Tibial artery (tissue), 4 donors: ENCODE measurements at regions not wholly inside any gene's neighbourhood (a gene's known extent, or its start where the extent isn't known, plus 50 kb on each side); places are given as distances from the start of the nearest gene placed in this dataset.

Experiments
- DNase-seq, 2 donors: peaks; one replicate each; pipeline ENCODE4 v3.0.0-alpha.2; 2019
- H3K27ac ChIP-seq, 2 donors: fragments of 200-600 bp; sonication (generic) in 1 of 2; 1 replicate in 1 of 2; 2 replicates in 1 of 2; pipeline ENCODE4 v1.5.1; 2018 to 2019; ENCODE audit warnings: mild to moderate bottlenecking in 1 of 2
- H3K27me3 ChIP-seq, 2 donors: fragments of 200-600 bp; sonication (generic) in 1 of 2; one replicate each; pipeline versions ENCODE4 v1.5.1 to v1.6.0; 2016 to 2019
- H3K36me3 ChIP-seq, 3 donors: fragments of 200-600 bp; sonication (generic) in 2 of 3; one replicate each; pipeline ENCODE4 v1.5.1; 2016 to 2019; ENCODE audit warnings: mild to moderate bottlenecking in 2 of 3
- H3K4me1 ChIP-seq, 4 donors: fragments of 200-600 bp; sonication (generic) in 2 of 4; 1 replicate in 3 of 4; 2 replicates in 1 of 4; pipeline ENCODE4 v1.5.1; 2016 to 2019
- H3K4me3 ChIP-seq, 2 donors: fragments of 200-600 bp; sonication (generic) in 1 of 2; 1 replicate in 1 of 2; 2 replicates in 1 of 2; pipeline ENCODE4 v1.5.1; 2018 to 2019; ENCODE audit warnings: mild to moderate bottlenecking in 2 of 2
- H3K9me3 ChIP-seq, 3 donors: fragments of 200-600 bp; sonication (generic) in 1 of 3; one replicate each; pipeline ENCODE4 v1.5.1; 2016 to 2019
- CTCF ChIP-seq, 2 experiments: fragments of 200-600 bp in 1 of 2; fragments of 450-650 bp in 1 of 2; IDR thresholded peaks; one replicate each; pipeline ENCODE4 v1.5.1; 2017 to 2019; ENCODE audit warnings: antibody characterized with exemption in 2 of 2, mild to moderate bottlenecking in 1 of 2, moderate library complexity in 1 of 2
- intact Hi-C: fragments of 100-400 bp; cut with DNase I; formaldehyde crosslinking; loops from one replicate; pipeline ENCODE4 v1.15.0; 2023; ENCODE audit warnings: low total_unique reads

- Histone ChIP-seq H3K36me3 (no peaks in the 10 kb centered on the region), H3K27me3 (peaks cover 0 to 86% of the 10 kb centered on the region in 2 donors), H3K9me3 (no peaks in the 10 kb centered on the region), H3K4me3 (no peak overlapping the region), H3K4me1 (peaks cover 0 to 26% (median 21%) of the 10 kb centered on the region in 4 donors), H3K27ac (no peak overlapping the region)
- intact Hi-C loops, result no loop called here
- no peak for TF ChIP-seq CTCF (IDR thresholded peaks at IDR 0.05)
- DNase-seq, result no peak
Measured at GRCh38 chr5:73298251-73298771, 125.3 kb downstream of the TMEM174 start.

GRCh38 chr5:73297430-73297829 is 124.4 kb downstream of the TMEM174 start:
- no peaks in the 10 kb centered on the region for H3K9me3 ChIP-seq
- peaks cover 0 to 78% of the 10 kb centered on the region in 2 donors for H3K27me3 ChIP-seq
- H3K4me3 ChIP-seq, result no peak overlapping the region
- no peak for DNase-seq
- no peaks in the 10 kb centered on the region for H3K36me3 ChIP-seq
- no peak for TF ChIP-seq CTCF (IDR thresholded peaks at IDR 0.05)
- no peak overlapping the region for H3K27ac ChIP-seq
- intact Hi-C loops, result no loop called here
- H3K4me1 ChIP-seq, result peaks cover 0 to 20% (median 17%) of the 10 kb centered on the region in 4 donors

- intact Hi-C loops, result no loop called here
- peaks cover 0 to 20% (median 17%) of the 10 kb centered on the region in 4 donors for H3K4me1 ChIP-seq
- no peak for DNase-seq
- H3K27ac ChIP-seq, result no peak overlapping the region
- H3K27me3 ChIP-seq, result peaks cover 0 to 76% of the 10 kb centered on the region in 2 donors
- no peak for TF ChIP-seq CTCF (IDR thresholded peaks at IDR 0.05)
- no peaks in the 10 kb centered on the region for H3K36me3 ChIP-seq
- no peak overlapping the region for H3K4me3 ChIP-seq
- H3K9me3 ChIP-seq, result no peaks in the 10 kb centered on the region
Measured at GRCh38 chr5:73296772-73297171, 123.8 kb downstream of the TMEM174 start.

GRCh38 chr5:73295921-73296320 is 122.9 kb downstream of the TMEM174 start:
- Histone ChIP-seq H3K4me1 (peaks cover 0 to 20% (median 17%) of the 10 kb centered on the region in 4 donors), H3K27ac (no peak overlapping the region), H3K9me3 (no peaks in the 10 kb centered on the region), H3K4me3 (no peak overlapping the region), H3K27me3 (peaks cover 0 to 70% of the 10 kb centered on the region in 2 donors), H3K36me3 (no peaks in the 10 kb centered on the region)
- no peak for TF ChIP-seq CTCF (IDR thresholded peaks at IDR 0.05)
- no peak for DNase-seq
- intact Hi-C loops, result no loop called here

GRCh38 chr5:73295447-73295846 is 122.5 kb downstream of the TMEM174 start:
- Histone ChIP-seq H3K4me3 (no peak overlapping the region), H3K4me1 (peaks cover 0 to 20% (median 17%) of the 10 kb centered on the region in 4 donors), H3K36me3 (no peaks in the 10 kb centered on the region), H3K27ac (no peak overlapping the region), H3K27me3 (peaks cover 0 to 67% of the 10 kb centered on the region in 2 donors), H3K9me3 (no peaks in the 10 kb centered on the region)
- intact Hi-C loops, result no loop called here
- TF ChIP-seq CTCF (IDR thresholded peaks at IDR 0.05), result no peak
- no peak for DNase-seq
